Peyer's patch (tissue), 4 donors: ENCODE measurements at regions not wholly inside any gene's neighbourhood (a gene's known extent, or its start where the extent isn't known, plus 50 kb on each side); places are given as distances from the start of the nearest gene placed in this dataset.

ENCODE experiments used
- CTCF ChIP-seq, 6 experiments: fragments of 450-650 bp in 4 of 6; fragments of 200-600 bp in 2 of 6; sonication (generic) in 1 of 6; IDR thresholded peaks; one replicate each; pipeline ENCODE4 v1.5.1; 2017 to 2019; ENCODE audit warnings: antibody characterized with exemption in 6 of 6, mild to moderate bottlenecking in 3 of 6, moderate library complexity in 1 of 6
- POLR2A ChIP-seq, 2 donors: fragments of 450-650 bp; IDR thresholded peaks; one replicate each; pipeline ENCODE4 v1.5.1; 2017; ENCODE audit warnings: antibody characterized with exemption in 2 of 2, mild to moderate bottlenecking in 2 of 2, moderate library complexity in 2 of 2

GRCh38 chr2:187875261-187876141, 321.3 kb upstream of the TFPI start:
- TF ChIP-seq CTCF (IDR thresholded peaks at IDR 0.05) = no peak
- no peak for TF ChIP-seq POLR2A (IDR thresholded peaks at IDR 0.05)
